ENCODE measurements at regions not wholly inside any gene's neighbourhood (a gene's known extent, or its start where the extent isn't known, plus 50 kb on each side); places are given as distances from the start of the nearest gene placed in this dataset.

DNA sequence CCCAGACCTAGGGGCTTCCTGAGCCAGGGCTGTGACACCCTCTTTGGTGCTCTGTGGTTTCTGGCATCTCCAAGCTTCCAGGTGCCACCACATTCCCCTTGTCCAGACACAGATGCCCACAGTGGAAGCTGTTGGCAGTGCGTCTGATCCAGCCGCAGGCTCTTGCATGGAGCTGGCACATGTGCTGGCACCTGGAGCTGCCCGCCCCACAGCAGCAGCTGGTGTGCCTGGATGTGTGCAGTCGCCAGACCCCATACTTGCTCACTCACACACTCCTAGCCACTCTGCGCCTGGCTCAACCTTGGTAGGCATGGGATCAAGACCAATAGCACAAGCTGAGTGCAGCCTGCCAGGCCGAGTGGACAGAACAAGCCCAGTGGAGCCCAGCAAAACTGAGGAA is 106.5 kb downstream of the LYZL1 start:
- Histone ChIP-seq H3K4me1 (ENCODE audit: insufficient read depth) (no peaks in the 10 kb centered on the region), H3K4me3 (no peak overlapping the region), H3K36me3 (no peaks in the 10 kb centered on the region), H3K27ac (no peak overlapping the region), H3K9me3 (no peaks in the 10 kb centered on the region), H3K27me3 (no peaks in the 10 kb centered on the region)
- no peak for DNase-seq
- WGBS, 3 donors: 92 to 93% (median 92%) methylated on average over 6 of the region's 6 CpGs
- intact Hi-C loops (cut with DNase I): loop anchor here in 1 of 4 donors (10.0 kb wide), 1 partner anchor 49 kb away; no protein-coding TSS in a partner anchor
- TF ChIP-seq POLR2A (IDR thresholded peaks at IDR 0.05): no peak
- TF ChIP-seq, protein P1, sequence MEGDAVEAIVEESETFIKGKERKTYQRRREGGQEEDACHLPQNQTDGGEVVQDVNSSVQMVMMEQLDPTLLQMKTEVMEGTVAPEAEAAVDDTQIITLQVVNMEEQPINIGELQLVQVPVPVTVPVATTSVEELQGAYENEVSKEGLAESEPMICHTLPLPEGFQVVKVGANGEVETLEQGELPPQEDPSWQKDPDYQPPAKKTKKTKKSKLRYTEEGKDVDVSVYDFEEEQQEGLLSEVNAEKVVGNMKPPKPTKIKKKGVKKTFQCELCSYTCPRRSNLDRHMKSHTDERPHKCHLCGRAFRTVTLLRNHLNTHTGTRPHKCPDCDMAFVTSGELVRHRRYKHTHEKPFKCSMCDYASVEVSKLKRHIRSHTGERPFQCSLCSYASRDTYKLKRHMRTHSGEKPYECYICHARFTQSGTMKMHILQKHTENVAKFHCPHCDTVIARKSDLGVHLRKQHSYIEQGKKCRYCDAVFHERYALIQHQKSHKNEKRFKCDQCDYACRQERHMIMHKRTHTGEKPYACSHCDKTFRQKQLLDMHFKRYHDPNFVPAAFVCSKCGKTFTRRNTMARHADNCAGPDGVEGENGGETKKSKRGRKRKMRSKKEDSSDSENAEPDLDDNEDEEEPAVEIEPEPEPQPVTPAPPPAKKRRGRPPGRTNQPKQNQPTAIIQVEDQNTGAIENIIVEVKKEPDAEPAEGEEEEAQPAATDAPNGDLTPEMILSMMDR (IDR thresholded peaks at IDR 0.05): no peak

DNA sequence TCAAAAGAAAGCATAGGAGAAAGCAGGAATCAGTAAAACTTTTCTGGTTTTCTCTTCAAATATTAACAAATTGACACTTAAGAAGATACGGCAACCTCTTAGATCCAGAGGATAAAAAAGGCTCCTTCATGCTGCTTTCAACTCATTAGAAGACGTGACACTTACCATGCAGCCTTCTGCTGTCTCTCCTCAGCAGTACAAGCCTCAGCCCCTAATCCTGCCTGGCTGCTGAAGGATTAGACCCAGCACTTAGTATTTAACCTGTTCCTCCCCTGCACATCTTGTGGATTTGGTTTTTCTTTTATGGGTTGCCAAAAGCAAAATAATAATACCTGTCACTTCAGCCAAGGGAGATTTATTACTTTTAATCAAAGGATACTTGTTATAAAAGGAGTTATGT is 108.4 kb downstream of the LYZL1 start:
- DNase-seq: no peak
- H3K4me3 ChIP-seq: no peak overlapping the region
- no peaks in the 10 kb centered on the region for H3K36me3 ChIP-seq
- H3K4me1 ChIP-seq (ENCODE audit: insufficient read depth): no peaks in the 10 kb centered on the region
- TF ChIP-seq, protein P1 (IDR thresholded peaks at IDR 0.05): no peak
- TF ChIP-seq EP300 (IDR thresholded peaks at IDR 0.05) (no peak), POLR2A (IDR thresholded peaks at IDR 0.05) (no peak)
- no peak overlapping the region for H3K27ac ChIP-seq
- intact Hi-C loops (cut with DNase I): loop anchor here in 1 of 4 donors (10.0 kb wide), 1 partner anchor 48 kb away; no protein-coding TSS in a partner anchor
- 64 to 95% (median 66%) methylated on average over 2 of the region's 2 CpGs for WGBS, 3 donors
- H3K27me3 ChIP-seq: no peaks in the 10 kb centered on the region
- no peaks in the 10 kb centered on the region for H3K9me3 ChIP-seq

DNA sequence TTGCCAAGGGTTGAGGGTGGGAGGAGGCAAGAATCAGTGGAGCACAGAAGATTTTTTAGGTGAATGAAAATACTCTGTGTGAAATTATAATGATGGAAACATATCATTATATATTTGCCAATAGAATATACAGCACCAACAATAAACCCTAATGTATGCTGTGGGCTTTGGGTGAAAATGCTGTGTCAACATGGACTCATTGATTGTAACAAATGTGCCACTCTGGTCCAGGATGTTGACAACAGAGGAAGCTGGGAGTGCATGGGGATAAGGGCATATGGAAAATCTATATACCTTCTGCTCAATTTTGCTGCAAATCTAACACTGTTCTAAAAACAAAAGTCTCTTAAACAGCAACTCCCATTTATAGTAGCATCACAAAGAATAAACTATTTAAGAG is 114.3 kb downstream of the LYZL1 start:
- Histone ChIP-seq H3K4me1 (ENCODE audit: insufficient read depth) (no peaks in the 10 kb centered on the region), H3K27ac (no peak overlapping the region), H3K27me3 (no peaks in the 10 kb centered on the region), H3K36me3 (no peaks in the 10 kb centered on the region), H3K4me3 (no peak overlapping the region), H3K9me3 (no peaks in the 10 kb centered on the region)
- no peak for TF ChIP-seq POLR2A (IDR thresholded peaks at IDR 0.05)
- TF ChIP-seq, protein P1 (IDR thresholded peaks at IDR 0.05): no peak
- no peak for TF ChIP-seq EP300 (IDR thresholded peaks at IDR 0.05)
- intact Hi-C loops (cut with DNase I): no loop called here
- no peak for DNase-seq

DNA sequence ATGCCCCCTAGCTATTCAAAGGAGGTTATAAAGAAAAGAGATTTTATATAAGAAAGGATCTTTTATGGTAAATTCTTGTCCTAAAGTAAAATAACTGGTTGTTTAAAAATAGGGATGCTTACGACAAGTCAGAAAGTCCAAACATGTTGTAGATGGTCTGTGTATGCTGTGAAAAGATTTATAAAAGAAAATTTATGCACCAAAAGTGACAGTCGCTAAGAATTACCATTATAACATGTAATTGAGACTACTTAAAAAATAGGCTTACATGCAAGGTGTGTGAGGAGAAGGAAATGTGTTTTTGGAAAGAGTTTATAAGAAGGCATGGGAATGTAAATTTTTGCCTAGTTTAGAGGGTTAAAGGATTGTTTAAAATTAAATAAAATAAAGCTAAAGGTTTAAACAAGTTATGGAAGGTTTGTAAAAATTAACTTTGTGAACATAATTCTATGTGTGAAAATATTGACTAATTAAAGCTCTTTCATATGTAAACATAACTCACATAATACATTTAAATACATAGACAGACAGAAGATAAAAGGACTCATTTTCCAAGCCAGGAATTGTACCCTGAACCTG is 118.5 kb downstream of the LYZL1 start:
- Histone ChIP-seq H3K27ac (no peak overlapping the region), H3K4me1 (ENCODE audit: insufficient read depth) (peaks cover 7% of the 10 kb centered on the region), H3K27me3 (no peaks in the 10 kb centered on the region), H3K9me3 (no peaks in the 10 kb centered on the region), H3K36me3 (no peaks in the 10 kb centered on the region), H3K4me3 (no peak overlapping the region)
- no peak for TF ChIP-seq EP300 (IDR thresholded peaks at IDR 0.05)
- TF ChIP-seq, protein P1 (IDR thresholded peaks at IDR 0.05): no peak
- no peak for TF ChIP-seq POLR2A (IDR thresholded peaks at IDR 0.05)
- intact Hi-C loops (cut with DNase I): no loop called here
- no peak for DNase-seq
- 91 to 95% (median 93%) methylated on average over 2 of the region's 2 CpGs for WGBS, 3 donors

Measured in ovary (tissue), 7 donors.